Upper lobe of left lung (tissue), 6 donors: ENCODE measurements at regions not wholly inside any gene's neighbourhood (a gene's known extent, or its start where the extent isn't known, plus 50 kb on each side); places are given as distances from the start of the nearest gene placed in this dataset.

Experiments used
- ATAC-seq, 2 donors: fragments of 200-7000 bp; cut with Tn5 transposase; one replicate each; pipeline ENCODE4 v1.9.1; 2022; ENCODE audit warnings: mild to moderate bottlenecking in 2 of 2, moderate library complexity in 2 of 2; ENCODE audit not compliant: low FRiP score in 2 of 2
- DNase-seq, 2 donors: peaks; one replicate each; pipeline ENCODE4 v3.0.0-alpha.2; 2019 to 2020
- H3K27ac ChIP-seq, 4 donors: fragments of 200-600 bp; sonication (generic); one replicate each; pipeline ENCODE4 v1.5.1; 2016 to 2019
- H3K27me3 ChIP-seq, 4 donors: fragments of 200-600 bp; sonication (generic); one replicate each; pipeline ENCODE4 v1.5.1; 2017 to 2019
- H3K36me3 ChIP-seq, 4 donors: fragments of 200-600 bp; sonication (generic); one replicate each; pipeline ENCODE4 v1.5.1; 2016 to 2019
- H3K4me1 ChIP-seq, 4 donors: fragments of 200-600 bp; sonication (generic); one replicate each; pipeline ENCODE4 v1.5.1; 2018 to 2019
- H3K4me3 ChIP-seq, 4 donors: fragments of 200-600 bp; sonication (generic); one replicate each; pipeline ENCODE4 v1.5.1; 2017 to 2019; ENCODE audit warnings: mild to moderate bottlenecking in 2 of 4, moderate library complexity in 1 of 4
- H3K9me3 ChIP-seq, 4 donors: fragments of 200-600 bp; sonication (generic); one replicate each; pipeline ENCODE4 v1.5.1; 2018 to 2019
- EP300 ChIP-seq, 4 donors: sonication (generic); formaldehyde crosslinking; IDR thresholded peaks; one replicate each; pipeline ENCODE4 v1.5.1; 2017; ENCODE audit warnings: antibody characterized with exemption in 4 of 4, control low read depth in 2 of 4
- POLR2A ChIP-seq, 4 donors: fragments of 450-650 bp; IDR thresholded peaks; one replicate each; pipeline ENCODE4 v1.5.1; 2016 to 2017; ENCODE audit warnings: antibody characterized with exemption in 4 of 4, mild to moderate bottlenecking in 2 of 4
- POLR2AphosphoS5 ChIP-seq, 2 donors: sonication (generic); formaldehyde crosslinking; IDR thresholded peaks; one replicate each; pipeline ENCODE4 v1.5.1; 2017; ENCODE audit warnings: antibody characterized with exemption in 2 of 2
- WGBS, 2 donors: methylation state at CpG; one replicate each; pipeline ENCODE4 v1.1.5; 2017 to 2018; 5-methylcytosine and 5-hydroxymethylcytosine counted together
- TF ChIP-seq, protein P1 (sequence below), 6 experiments: fragments of 450-650 bp in 4 of 6; fragments of 200-600 bp in 2 of 6; sonication (generic) in 2 of 6; IDR thresholded peaks; one replicate each; pipeline ENCODE4 v1.5.1; 2016 to 2019; ENCODE audit warnings: antibody characterized with exemption in 6 of 6
- donor health status: DM: no; HTN: no; CAD: no; lungs with moderate emphysema.
- donor health status: DM: no; HTN: yes; CAD: no; lungs with severe emphysema.

DNA sequence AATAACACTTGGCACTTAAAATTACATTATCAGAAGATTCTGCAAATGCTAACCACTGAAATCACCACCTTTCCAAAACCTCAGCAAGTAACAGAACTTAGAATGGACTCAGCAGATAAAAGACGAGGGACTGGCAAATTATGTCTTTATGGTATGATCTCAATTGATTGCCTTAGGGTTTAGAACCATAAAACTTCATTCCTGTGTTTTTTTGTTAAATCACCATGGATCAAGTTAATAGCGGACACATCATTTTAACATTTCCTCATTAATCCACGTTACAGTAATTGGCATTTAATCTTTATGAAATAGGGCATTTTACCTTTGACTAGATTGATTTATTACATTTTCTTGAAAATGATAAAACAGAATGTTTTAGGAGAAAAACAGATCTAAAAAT is 2070.3 kb downstream of the PCDH9 start:
- no peaks in the 10 kb centered on the region for H3K9me3 ChIP-seq
- no peak overlapping the region for H3K27ac ChIP-seq
- no peaks in the 10 kb centered on the region for H3K36me3 ChIP-seq
- DNase-seq (no peak), ATAC-seq (no peak)
- TF ChIP-seq EP300 (IDR thresholded peaks at IDR 0.05) (no peak), POLR2A (IDR thresholded peaks at IDR 0.05) (no peak), POLR2AphosphoS5 (IDR thresholded peaks at IDR 0.05) (no peak)
- TF ChIP-seq, protein P1, sequence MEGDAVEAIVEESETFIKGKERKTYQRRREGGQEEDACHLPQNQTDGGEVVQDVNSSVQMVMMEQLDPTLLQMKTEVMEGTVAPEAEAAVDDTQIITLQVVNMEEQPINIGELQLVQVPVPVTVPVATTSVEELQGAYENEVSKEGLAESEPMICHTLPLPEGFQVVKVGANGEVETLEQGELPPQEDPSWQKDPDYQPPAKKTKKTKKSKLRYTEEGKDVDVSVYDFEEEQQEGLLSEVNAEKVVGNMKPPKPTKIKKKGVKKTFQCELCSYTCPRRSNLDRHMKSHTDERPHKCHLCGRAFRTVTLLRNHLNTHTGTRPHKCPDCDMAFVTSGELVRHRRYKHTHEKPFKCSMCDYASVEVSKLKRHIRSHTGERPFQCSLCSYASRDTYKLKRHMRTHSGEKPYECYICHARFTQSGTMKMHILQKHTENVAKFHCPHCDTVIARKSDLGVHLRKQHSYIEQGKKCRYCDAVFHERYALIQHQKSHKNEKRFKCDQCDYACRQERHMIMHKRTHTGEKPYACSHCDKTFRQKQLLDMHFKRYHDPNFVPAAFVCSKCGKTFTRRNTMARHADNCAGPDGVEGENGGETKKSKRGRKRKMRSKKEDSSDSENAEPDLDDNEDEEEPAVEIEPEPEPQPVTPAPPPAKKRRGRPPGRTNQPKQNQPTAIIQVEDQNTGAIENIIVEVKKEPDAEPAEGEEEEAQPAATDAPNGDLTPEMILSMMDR (IDR thresholded peaks at IDR 0.05) = no peak
- no peaks in the 10 kb centered on the region for H3K4me1 ChIP-seq
- WGBS, 2 donors = 60 to 61% methylated on average over 3 of the region's 3 CpGs
- no peak overlapping the region for H3K4me3 ChIP-seq
- no peaks in the 10 kb centered on the region for H3K27me3 ChIP-seq

- no peak for DNase-seq
- H3K27ac ChIP-seq = no peak overlapping the region
- no peaks in the 10 kb centered on the region for H3K9me3 ChIP-seq
- H3K36me3 ChIP-seq = no peaks in the 10 kb centered on the region
- no peaks in the 10 kb centered on the region for H3K4me1 ChIP-seq
- WGBS, 2 donors = 87 to 91% methylated on average over 2 of the region's 2 CpGs
- no peak for ATAC-seq
- no peaks in the 10 kb centered on the region for H3K27me3 ChIP-seq
- H3K4me3 ChIP-seq = no peak overlapping the region
- TF ChIP-seq POLR2A (IDR thresholded peaks at IDR 0.05) (no peak), POLR2AphosphoS5 (IDR thresholded peaks at IDR 0.05) (no peak), EP300 (IDR thresholded peaks at IDR 0.05) (no peak)
- TF ChIP-seq, protein P1 (IDR thresholded peaks at IDR 0.05) = no peak
These were observed 2074.3 kb downstream of the PCDH9 start for GRCh38 chr13:65155861-65156260.

DNA sequence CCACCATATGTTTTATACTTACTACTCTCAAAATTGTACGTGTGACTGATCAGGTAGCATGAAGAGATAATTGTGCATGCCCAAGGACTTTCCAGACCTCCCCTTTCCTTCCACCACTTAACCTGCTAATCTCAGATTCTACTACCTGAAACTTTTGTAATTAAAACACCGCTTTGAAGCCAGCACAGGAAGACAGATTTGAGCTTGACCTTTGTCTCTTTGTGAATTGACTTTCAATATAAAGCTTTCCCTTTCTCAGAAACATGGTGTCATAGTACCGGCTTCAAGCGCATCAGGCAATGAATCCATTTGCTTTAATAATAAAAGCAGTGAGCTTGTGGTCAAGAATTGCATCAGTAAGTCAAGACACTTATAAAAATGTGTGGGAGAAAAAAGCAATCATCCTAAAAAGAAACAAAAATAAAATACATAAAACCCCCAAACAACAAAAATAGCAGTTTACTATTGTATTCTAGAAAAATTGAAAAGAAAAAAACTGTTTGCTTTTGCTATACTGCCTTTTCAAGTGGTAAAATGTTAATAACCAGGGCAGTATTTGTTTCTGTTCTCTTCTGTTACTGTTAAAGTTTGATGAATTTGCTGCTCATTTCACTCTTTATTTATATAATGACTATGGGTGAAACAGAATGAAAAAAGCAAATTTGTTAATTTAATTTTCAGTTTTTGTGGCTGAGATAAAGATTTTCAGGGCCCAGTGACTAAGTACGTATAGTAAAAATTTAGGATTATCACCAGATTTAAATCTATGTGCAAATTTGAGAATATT is 2075.3 kb downstream of the PCDH9 start:
- Histone ChIP-seq H3K9me3 (no peaks in the 10 kb centered on the region), H3K27me3 (no peaks in the 10 kb centered on the region), H3K27ac (no peak overlapping the region), H3K4me3 (no peak overlapping the region), H3K4me1 (no peaks in the 10 kb centered on the region), H3K36me3 (no peaks in the 10 kb centered on the region)
- DNase-seq = no peak
- ATAC-seq = no peak
- 83 to 86% methylated on average over 5 of the region's 5 CpGs for WGBS, 2 donors
- TF ChIP-seq, protein P1 (IDR thresholded peaks at IDR 0.05) = no peak
- no peak for TF ChIP-seq EP300 (IDR thresholded peaks at IDR 0.05)

DNA sequence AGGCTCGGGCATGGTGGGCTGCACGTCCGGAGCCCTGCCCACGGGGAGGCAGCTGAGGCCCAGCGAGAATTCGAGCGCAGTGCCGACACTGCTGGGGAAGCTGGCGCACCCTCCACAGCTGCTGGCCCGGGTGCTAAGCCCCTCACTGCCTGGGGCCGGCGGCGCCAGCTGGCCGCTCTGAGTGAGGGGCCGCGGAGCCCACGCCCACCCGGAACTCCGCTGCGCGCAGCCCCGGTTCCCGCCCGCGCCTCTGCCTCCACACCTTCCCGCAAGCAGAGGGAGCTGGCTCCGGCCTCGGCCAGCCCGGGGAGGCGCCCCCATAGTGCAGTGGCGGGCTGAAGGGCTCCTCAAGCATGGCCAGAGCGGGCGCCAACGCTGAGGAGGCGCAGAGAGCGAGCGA is 2080.4 kb downstream of the PCDH9 start:
- no peaks in the 10 kb centered on the region for H3K36me3 ChIP-seq
- DNase-seq = peak in 1 of 2 donors; percentile 73

More for the DNA sequence above, 2080.4 kb downstream of the PCDH9 start:
- TF ChIP-seq EP300 (IDR thresholded peaks at IDR 0.05) (no peak), POLR2A (IDR thresholded peaks at IDR 0.05) (no peak), POLR2AphosphoS5 (IDR thresholded peaks at IDR 0.05) (no peak)
- TF ChIP-seq, protein P1 (IDR thresholded peaks at IDR 0.05) = no peak
- Histone ChIP-seq H3K9me3 (peaks cover 0 to 3% (median 0%) of the 10 kb centered on the region in 4 donors), H3K27me3 (no peaks in the 10 kb centered on the region), H3K27ac (no peak overlapping the region), H3K4me3 (no peak overlapping the region), H3K4me1 (no peaks in the 10 kb centered on the region)
- ATAC-seq = no peak
- WGBS, 2 donors = 94 to 95% methylated on average over 27 to 33 of the region's 37 CpGs
